ENCODE measurements at regions not wholly inside any gene's neighbourhood (a gene's known extent, or its start where the extent isn't known, plus 50 kb on each side); places are given as distances from the start of the nearest gene placed in this dataset.

DNA sequence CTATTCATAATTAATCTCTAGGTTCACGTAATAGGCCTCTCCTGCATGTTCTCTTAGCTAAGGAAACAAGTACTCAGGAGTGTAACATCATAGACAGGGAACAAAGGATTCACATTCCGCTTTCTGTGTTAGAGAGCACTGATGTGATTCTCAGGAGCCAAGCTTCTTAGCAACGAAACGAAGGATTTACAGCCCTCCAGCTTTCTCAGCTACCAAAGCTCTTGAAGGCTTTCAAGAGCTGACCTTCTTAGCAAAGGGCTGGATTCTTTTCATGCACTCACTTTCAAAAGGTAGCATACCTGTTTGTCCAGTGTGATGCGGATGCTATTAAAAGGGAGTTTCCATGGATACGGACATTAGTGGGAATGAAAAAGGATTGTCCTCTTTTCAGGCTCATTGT is 107.4 kb downstream of the TUSC1 start:
- TF ChIP-seq POLR2A (IDR thresholded peaks at IDR 0.05; ENCODE audit: low read length) (no peak), GATA1 (IDR thresholded peaks at IDR 0.05; ENCODE audit: low read depth, low read length) (no peak)
